Calu3 (cell line): ENCODE measurements at regions not wholly inside any gene's neighbourhood (a gene's known extent, or its start where the extent isn't known, plus 50 kb on each side); places are given as distances from the start of the nearest gene placed in this dataset.

ENCODE experiments used
- BruUV-seq: library from RNA; stranded (reverse); fragments of 400-500 nt; replicated peaks from 2 replicates; lab custom pipeline; 2021; lab: Mats Ljungman, UMichigan
- CTCF ChIA-PET: fragments of 300-600 bp; sonication (Branson Sonifier 250); formaldehyde crosslinking; loops from one replicate; lab custom pipeline; 2022; ENCODE audit warnings: antibody characterized with exemption; lab: Charles Lee
- DNase-seq: peaks from one replicate; pipeline ENCODE4 v3.0.0; 2022
- H3K27ac Mint-ChIP-seq: one replicate; pipeline ENCODE4 v1.8.0; 2022; ENCODE audit warnings: mixed read lengths; ENCODE audit not compliant: unreplicated experiment
- H3K27me3 Mint-ChIP-seq: one replicate; pipeline ENCODE4 v1.8.0; 2022; ENCODE audit warnings: mixed read lengths; ENCODE audit not compliant: unreplicated experiment
- H3K36me3 Mint-ChIP-seq: one replicate; pipeline ENCODE4 v1.8.0; 2022; ENCODE audit warnings: mild to moderate bottlenecking, moderate library complexity, mixed read lengths; ENCODE audit not compliant: insufficient read depth, unreplicated experiment
- H3K4me1 Mint-ChIP-seq: one replicate; pipeline ENCODE4 v1.8.0; 2022; ENCODE audit warnings: mild to moderate bottlenecking, low read depth, mixed read lengths; ENCODE audit not compliant: unreplicated experiment
- H3K4me3 Mint-ChIP-seq: one replicate; pipeline ENCODE4 v1.8.0; 2022; ENCODE audit warnings: mild to moderate bottlenecking, low read depth, moderate library complexity, mixed read lengths; ENCODE audit not compliant: unreplicated experiment
- H3K9me3 Mint-ChIP-seq: one replicate; pipeline ENCODE4 v1.8.0; 2022; ENCODE audit warnings: low read depth, mixed read lengths; ENCODE audit not compliant: unreplicated experiment
- CTCF ChIP-seq: fragments of 200-600 bp; IDR thresholded peaks from one replicate; pipeline ENCODE4 v1.8.0; 2022; ENCODE audit warnings: antibody characterized with exemption; ENCODE audit not compliant: unreplicated experiment
- intact Hi-C: fragments of 100-400 bp; cut with micrococcal nuclease; formaldehyde crosslinking; loops from one replicate; pipeline ENCODE4 v1.10.0; 2022; ENCODE audit not compliant: unreplicated experiment

- TF ChIP-seq CTCF, result no peak
- no peak overlapping the region for H3K4me3 Mint-ChIP-seq
- DNase-seq, result no peak
- intact Hi-C loops, result no loop called here
- peaks cover 98% of the 10 kb centered on the region for H3K27me3 Mint-ChIP-seq
- no TSS peak for BruUV-seq
- no peak overlapping the region for H3K27ac Mint-ChIP-seq
- CTCF ChIA-PET, result no interaction called here
- H3K36me3 Mint-ChIP-seq, result no peaks in the 10 kb centered on the region
- H3K4me1 Mint-ChIP-seq, result no peaks in the 10 kb centered on the region
- peaks cover 2% of the 10 kb centered on the region for H3K9me3 Mint-ChIP-seq
Observed at GRCh38 chr1:30596470-30596869, 126.9 kb downstream of the MATN1 start.

- TF ChIP-seq CTCF, result no peak
- Mint-ChIP-seq H3K27ac (no peak overlapping the region), H3K4me3 (no peak overlapping the region), H3K27me3 (peaks cover 96% of the 10 kb centered on the region), H3K36me3 (no peaks in the 10 kb centered on the region), H3K9me3 (peaks cover 5% of the 10 kb centered on the region), H3K4me1 (no peaks in the 10 kb centered on the region)
- intact Hi-C loops, result no loop called here
- CTCF ChIA-PET, result no interaction called here
- BruUV-seq, result no TSS peak
- no peak for DNase-seq
Observed at GRCh38 chr1:30589083-30589482, 134.3 kb downstream of the MATN1 start.

GRCh38 chr1:30588311-30589073 is 134.9 kb downstream of the MATN1 start:
- no TSS peak for BruUV-seq
- DNase-seq, result no peak
- H3K4me1 Mint-ChIP-seq, result no peaks in the 10 kb centered on the region
- H3K36me3 Mint-ChIP-seq, result no peaks in the 10 kb centered on the region
- no peak for TF ChIP-seq CTCF
- CTCF ChIA-PET, result no interaction called here
- no peak overlapping the region for H3K4me3 Mint-ChIP-seq
- no peak overlapping the region for H3K27ac Mint-ChIP-seq
- intact Hi-C loops, result no loop called here
- peaks cover 4% of the 10 kb centered on the region for H3K9me3 Mint-ChIP-seq
- H3K27me3 Mint-ChIP-seq, result peaks cover 96% of the 10 kb centered on the region

- Mint-ChIP-seq H3K4me1 (no peaks in the 10 kb centered on the region), H3K36me3 (no peaks in the 10 kb centered on the region), H3K27ac (no peak overlapping the region), H3K27me3 (peaks cover 79% of the 10 kb centered on the region), H3K4me3 (no peak overlapping the region), H3K9me3 (peaks cover 7% of the 10 kb centered on the region)
- intact Hi-C loops, result no loop called here
- CTCF ChIA-PET, result no interaction called here
- no peak for DNase-seq
- BruUV-seq, result no TSS peak
- no peak for TF ChIP-seq CTCF
Observed at GRCh38 chr1:30586671-30587070, 136.7 kb downstream of the MATN1 start.
